A673 (cell line): ENCODE measurements at regions not wholly inside any gene's neighbourhood (a gene's known extent, or its start where the extent isn't known, plus 50 kb on each side); places are given as distances from the start of the nearest gene placed in this dataset.

ENCODE experiments used
- EZH2 ChIP-seq: fragments of 200-600 bp; sonication (generic); IDR thresholded peaks from 2 replicates; pipeline ENCODE4 v1.6.1; 2017; ENCODE audit warnings: borderline replicate concordance, low read depth, mild to moderate bottlenecking, mixed read lengths, antibody characterized with exemption, low read length; ENCODE audit not compliant: poor library complexity, severe bottlenecking
- TF ChIP-seq, protein P1 (sequence below): fragments of 300-800, 200-600 bp; sonication (generic); conservative IDR thresholded peaks from 2 replicates; pipeline ENCODE4 v1.5.1; 2017; ENCODE audit warnings: low read depth, mild to moderate bottlenecking, antibody characterized with exemption, low read length, moderate library complexity, mixed read lengths

DNA sequence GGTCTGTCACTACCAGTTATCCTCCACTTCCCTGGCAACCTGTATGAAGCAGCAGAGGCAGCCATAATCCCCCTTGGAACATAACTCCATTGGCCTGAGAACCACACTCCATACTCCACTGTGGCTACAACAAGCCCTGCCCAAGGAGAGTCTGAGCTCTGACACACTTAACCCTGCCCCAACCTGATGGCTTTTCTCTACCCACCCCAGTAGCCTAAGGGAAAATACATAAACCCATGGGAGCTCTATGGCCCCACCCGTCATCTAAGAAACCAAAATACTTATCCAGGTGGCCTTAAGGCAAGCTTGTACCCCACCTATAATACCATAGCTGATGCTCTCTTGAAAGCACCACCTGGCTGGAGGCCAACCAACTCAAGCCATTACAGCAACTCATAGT is 324.8 kb upstream of the GLI3 start:
- TF ChIP-seq EZH2, result no peak
- TF ChIP-seq, protein P1, sequence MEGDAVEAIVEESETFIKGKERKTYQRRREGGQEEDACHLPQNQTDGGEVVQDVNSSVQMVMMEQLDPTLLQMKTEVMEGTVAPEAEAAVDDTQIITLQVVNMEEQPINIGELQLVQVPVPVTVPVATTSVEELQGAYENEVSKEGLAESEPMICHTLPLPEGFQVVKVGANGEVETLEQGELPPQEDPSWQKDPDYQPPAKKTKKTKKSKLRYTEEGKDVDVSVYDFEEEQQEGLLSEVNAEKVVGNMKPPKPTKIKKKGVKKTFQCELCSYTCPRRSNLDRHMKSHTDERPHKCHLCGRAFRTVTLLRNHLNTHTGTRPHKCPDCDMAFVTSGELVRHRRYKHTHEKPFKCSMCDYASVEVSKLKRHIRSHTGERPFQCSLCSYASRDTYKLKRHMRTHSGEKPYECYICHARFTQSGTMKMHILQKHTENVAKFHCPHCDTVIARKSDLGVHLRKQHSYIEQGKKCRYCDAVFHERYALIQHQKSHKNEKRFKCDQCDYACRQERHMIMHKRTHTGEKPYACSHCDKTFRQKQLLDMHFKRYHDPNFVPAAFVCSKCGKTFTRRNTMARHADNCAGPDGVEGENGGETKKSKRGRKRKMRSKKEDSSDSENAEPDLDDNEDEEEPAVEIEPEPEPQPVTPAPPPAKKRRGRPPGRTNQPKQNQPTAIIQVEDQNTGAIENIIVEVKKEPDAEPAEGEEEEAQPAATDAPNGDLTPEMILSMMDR, result no peak
